DND-41 (cell line): ENCODE measurements at regions not wholly inside any gene's neighbourhood (a gene's known extent, or its start where the extent isn't known, plus 50 kb on each side); places are given as distances from the start of the nearest gene placed in this dataset.

Source experiments
- EZH2 ChIP-seq: IDR thresholded peaks from 3 replicates; pipeline ENCODE4 v1.6.1; 2012; ENCODE audit warnings: borderline replicate concordance, low read depth, mild to moderate bottlenecking, moderate library complexity, low read length, inconsistent platforms; ENCODE audit not compliant: severe bottlenecking
- TF ChIP-seq, protein P1 (sequence below): IDR thresholded peaks from 2 replicates; pipeline ENCODE4 v1.5.1; 2012; ENCODE audit warnings: borderline replicate concordance, low read length, moderate library complexity, mild to moderate bottlenecking; ENCODE audit not compliant: poor library complexity, severe bottlenecking; ENCODE audit errors: extremely low read depth

DNA sequence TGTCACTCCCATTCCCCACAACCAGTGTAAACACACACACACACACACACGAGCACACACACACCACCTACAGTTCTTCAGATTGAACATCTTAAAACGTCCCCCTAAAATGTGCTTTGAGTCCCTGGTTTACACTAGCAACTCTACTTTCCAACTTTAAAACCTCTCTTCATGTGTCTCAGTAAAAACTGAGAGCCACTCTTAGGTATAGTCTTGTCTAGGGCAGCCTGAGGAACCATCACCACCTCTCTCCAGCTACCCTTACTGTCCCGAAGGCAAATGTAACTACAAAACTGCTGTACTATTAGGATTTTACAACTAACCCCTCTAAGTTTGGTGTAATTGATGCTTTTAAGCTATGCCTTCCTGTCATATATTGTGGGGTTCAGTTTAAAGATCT is 1501.6 kb upstream of the MIR17HG start:
- TF ChIP-seq, protein P1, sequence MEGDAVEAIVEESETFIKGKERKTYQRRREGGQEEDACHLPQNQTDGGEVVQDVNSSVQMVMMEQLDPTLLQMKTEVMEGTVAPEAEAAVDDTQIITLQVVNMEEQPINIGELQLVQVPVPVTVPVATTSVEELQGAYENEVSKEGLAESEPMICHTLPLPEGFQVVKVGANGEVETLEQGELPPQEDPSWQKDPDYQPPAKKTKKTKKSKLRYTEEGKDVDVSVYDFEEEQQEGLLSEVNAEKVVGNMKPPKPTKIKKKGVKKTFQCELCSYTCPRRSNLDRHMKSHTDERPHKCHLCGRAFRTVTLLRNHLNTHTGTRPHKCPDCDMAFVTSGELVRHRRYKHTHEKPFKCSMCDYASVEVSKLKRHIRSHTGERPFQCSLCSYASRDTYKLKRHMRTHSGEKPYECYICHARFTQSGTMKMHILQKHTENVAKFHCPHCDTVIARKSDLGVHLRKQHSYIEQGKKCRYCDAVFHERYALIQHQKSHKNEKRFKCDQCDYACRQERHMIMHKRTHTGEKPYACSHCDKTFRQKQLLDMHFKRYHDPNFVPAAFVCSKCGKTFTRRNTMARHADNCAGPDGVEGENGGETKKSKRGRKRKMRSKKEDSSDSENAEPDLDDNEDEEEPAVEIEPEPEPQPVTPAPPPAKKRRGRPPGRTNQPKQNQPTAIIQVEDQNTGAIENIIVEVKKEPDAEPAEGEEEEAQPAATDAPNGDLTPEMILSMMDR = no peak
- no peak for TF ChIP-seq EZH2
